BE2C (cell line): ENCODE measurements at regions not wholly inside any gene's neighbourhood (a gene's known extent, or its start where the extent isn't known, plus 50 kb on each side); places are given as distances from the start of the nearest gene placed in this dataset.

Source experiments
- DNase-seq: peaks from one replicate; pipeline ENCODE4 v3.0.0-alpha.2; 2020
- H3K27me3 ChIP-seq: fragments of 250-450 bp; sonication (Bioruptor Pico); 2 replicates; pipeline ENCODE4 v1.5.1; 2020; ENCODE audit warnings: mild to moderate bottlenecking
- H3K36me3 ChIP-seq: fragments of 250-450 bp; sonication (Bioruptor Pico); 2 replicates; pipeline ENCODE4 v1.5.1; 2020; ENCODE audit warnings: mild to moderate bottlenecking
- H3K4me1 ChIP-seq: fragments of 250-450 bp; sonication (Bioruptor Pico); 2 replicates; pipeline ENCODE4 v1.5.1; 2020
- H3K4me3 ChIP-seq: 2 replicates; pipeline ENCODE4 v1.5.1; 2011; ENCODE audit warnings: low read depth, low read length
- H3K9me3 ChIP-seq: fragments of 250-450 bp; sonication (Bioruptor Pico); 2 replicates; pipeline ENCODE4 v1.5.1; 2020
- CTCF ChIP-seq: IDR thresholded peaks from 2 replicates; pipeline ENCODE4 v1.5.1; 2012; ENCODE audit warnings: mild to moderate bottlenecking, low read depth, low read length

DNA sequence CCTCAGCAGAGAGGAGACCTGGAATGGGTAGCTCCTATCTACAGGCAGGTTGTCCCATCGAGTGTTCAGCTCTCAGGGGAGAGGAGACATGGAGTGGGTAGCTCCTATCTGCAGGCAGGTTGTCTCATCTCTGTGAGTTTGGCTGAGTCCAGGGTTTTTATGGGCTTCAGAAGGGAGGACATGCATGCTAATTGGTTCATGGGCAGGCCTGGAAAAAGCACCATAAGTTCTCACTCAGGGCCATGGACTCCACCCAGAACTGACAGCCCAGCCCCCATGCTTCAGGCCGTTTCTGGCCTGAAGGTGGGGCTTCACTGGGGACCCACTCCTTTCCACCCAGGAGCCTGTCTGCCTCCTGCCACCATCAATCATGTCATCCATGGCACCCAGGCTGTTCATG lies 84.0 kb downstream of the CYB561 start:
- Histone ChIP-seq H3K4me3 (no peak overlapping the region), H3K4me1 (peaks cover 22% of the 10 kb centered on the region)

GRCh38 chr17:63364387-63364786 lies 81.7 kb downstream of the CYB561 start:
- no peak for TF ChIP-seq CTCF
- H3K36me3 ChIP-seq, result peaks cover 38% of the 10 kb centered on the region
- peaks cover 4% of the 10 kb centered on the region for H3K4me1 ChIP-seq
- DNase-seq, result no peak
- no peaks in the 10 kb centered on the region for H3K9me3 ChIP-seq
- no peak overlapping the region for H3K4me3 ChIP-seq
- no peaks in the 10 kb centered on the region for H3K27me3 ChIP-seq

More for the DNA sequence above, 84.0 kb downstream of the CYB561 start:
- no peak for TF ChIP-seq CTCF
- Histone ChIP-seq H3K27me3 (no peaks in the 10 kb centered on the region), H3K36me3 (peaks cover 43% of the 10 kb centered on the region), H3K9me3 (no peaks in the 10 kb centered on the region)
- DNase-seq, result no peak

GRCh38 chr17:63364944-63365343 lies 81.2 kb downstream of the CYB561 start:
- Histone ChIP-seq H3K27me3 (no peaks in the 10 kb centered on the region), H3K9me3 (no peaks in the 10 kb centered on the region), H3K36me3 (peaks cover 34% of the 10 kb centered on the region), H3K4me1 (peaks cover 4% of the 10 kb centered on the region), H3K4me3 (no peak overlapping the region)
- TF ChIP-seq CTCF, result no peak
- no peak for DNase-seq

- Histone ChIP-seq H3K4me3 (no peak overlapping the region), H3K36me3 (peaks cover 31% of the 10 kb centered on the region), H3K9me3 (no peaks in the 10 kb centered on the region), H3K27me3 (no peaks in the 10 kb centered on the region), H3K4me1 (peaks cover 4% of the 10 kb centered on the region)
- no peak for TF ChIP-seq CTCF
- no peak for DNase-seq
These were observed 80.5 kb downstream of the CYB561 start for GRCh38 chr17:63365366-63366240.

DNA sequence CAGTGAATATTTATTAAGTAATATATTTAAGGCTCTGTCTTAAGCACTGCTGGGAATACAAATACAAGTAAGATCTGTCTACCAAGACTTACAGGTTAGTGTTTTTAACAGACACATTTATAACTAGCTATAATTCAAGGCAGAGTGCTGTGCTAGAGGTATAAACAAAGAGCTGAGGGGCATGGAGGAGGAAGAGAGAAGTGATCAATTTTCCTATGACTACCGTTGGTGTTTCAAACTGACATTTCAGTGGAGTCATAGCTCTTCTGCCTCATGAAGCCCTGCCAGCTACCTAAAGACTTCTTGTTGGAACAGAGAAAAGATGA lies 79.9 kb downstream of the CYB561 start:
- no peak overlapping the region for H3K4me3 ChIP-seq
- peaks cover 25% of the 10 kb centered on the region for H3K36me3 ChIP-seq
- peaks cover 4% of the 10 kb centered on the region for H3K4me1 ChIP-seq
- TF ChIP-seq CTCF, result no peak
- H3K9me3 ChIP-seq, result no peaks in the 10 kb centered on the region
- H3K27me3 ChIP-seq, result no peaks in the 10 kb centered on the region
- no peak for DNase-seq

- DNase-seq, result no peak
- H3K4me1 ChIP-seq, result peaks cover 4% of the 10 kb centered on the region
- no peaks in the 10 kb centered on the region for H3K27me3 ChIP-seq
- TF ChIP-seq CTCF, result no peak
- no peak overlapping the region for H3K4me3 ChIP-seq
- peaks cover 19% of the 10 kb centered on the region for H3K36me3 ChIP-seq
- no peaks in the 10 kb centered on the region for H3K9me3 ChIP-seq
These were observed 76.9 kb downstream of the CYB561 start for GRCh38 chr17:63369233-63369632.
